GM18511 (cell line): ENCODE measurements at regions not wholly inside any gene's neighbourhood (a gene's known extent, or its start where the extent isn't known, plus 50 kb on each side); places are given as distances from the start of the nearest gene placed in this dataset.

Experiments used
- ATAC-seq: cut with Tn5 transposase; IDR thresholded peaks from one replicate; pipeline ENCODE4 v1.9.1; 2021; ENCODE audit warnings: mild to moderate bottlenecking, moderate library complexity; ENCODE audit not compliant: unreplicated experiment

DNA sequence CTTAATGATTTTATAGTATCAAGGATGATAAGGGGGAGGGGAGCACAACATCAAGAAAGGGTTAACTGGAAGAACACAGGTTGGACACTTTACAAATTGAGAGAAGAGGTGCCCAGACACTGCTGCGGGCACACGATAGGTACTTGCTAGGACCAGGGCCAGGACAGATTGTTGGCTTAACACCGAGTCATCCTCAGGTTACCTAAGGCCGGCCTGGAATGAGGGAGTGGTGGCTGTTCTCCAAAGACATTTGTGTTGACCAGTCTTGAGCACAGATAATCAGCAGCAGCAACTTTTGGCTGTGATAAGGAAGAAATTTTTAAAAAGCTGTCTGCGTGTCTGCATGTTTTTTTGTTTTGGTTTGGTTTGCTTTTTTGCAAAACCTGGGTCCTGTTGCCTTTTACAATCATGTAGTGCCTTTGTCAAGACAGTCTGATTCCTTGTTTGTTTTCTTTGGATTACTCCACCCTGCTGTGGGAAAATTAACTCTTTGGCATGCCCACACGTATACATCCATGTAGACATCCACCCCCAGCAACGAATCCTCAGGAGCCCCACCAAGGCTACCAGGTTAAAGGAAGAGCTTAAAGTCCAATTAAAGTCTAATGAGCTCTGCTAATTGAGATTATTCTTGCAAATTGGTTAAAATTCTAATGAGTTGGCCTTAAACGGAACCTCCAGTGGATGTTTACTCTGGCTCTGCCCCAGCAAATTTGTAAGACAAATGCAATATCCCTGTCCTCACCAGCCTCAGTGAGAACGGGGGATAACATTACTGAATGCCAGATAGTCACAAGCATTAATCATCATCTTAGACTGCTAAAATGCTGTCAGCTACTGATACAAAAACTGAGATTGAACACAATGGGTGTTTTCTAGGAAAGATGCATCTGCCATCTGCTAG is 382.3 kb downstream of the ACTL7B start:
- no peak for ATAC-seq

DNA sequence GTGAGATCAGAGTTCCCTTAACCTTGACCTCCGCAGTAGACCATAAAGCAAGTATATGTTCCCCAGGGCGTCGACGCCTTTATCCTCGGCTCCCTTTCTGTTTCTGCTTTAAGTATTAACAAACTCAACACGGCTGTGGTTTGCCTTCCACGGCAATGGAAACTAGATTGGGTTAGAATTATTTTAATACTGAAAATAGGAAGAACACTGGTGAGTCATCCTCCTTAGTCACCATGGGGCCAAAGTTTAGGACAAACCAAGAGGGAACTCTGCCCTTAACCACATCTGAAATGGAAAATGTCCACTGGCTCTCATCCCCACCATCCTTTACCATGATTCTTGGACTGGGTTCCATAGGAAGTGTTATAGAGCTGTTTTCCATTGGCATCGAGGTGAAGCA is 386.1 kb downstream of the ACTL7B start:
- no peak for ATAC-seq

DNA sequence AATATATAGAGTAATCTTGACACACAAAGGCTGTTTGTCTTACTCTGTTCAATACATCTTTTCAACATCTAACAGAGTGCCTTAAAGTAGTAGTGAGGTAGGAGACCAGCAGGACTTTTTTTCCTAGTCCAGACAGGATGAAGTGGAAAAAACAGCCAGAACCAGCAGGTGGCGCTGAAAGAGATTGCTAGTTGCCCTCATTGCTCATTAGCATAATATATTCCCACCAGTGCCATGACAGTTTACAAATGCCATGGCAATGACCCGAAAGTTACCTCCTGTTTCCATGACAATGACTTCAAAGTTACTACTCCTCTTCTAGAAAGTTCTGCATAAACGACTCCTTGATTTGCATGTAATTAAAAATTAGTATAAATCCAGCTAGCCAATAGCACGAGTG is 387.4 kb downstream of the ACTL7B start:
- ATAC-seq, result peak; percentile 82

DNA sequence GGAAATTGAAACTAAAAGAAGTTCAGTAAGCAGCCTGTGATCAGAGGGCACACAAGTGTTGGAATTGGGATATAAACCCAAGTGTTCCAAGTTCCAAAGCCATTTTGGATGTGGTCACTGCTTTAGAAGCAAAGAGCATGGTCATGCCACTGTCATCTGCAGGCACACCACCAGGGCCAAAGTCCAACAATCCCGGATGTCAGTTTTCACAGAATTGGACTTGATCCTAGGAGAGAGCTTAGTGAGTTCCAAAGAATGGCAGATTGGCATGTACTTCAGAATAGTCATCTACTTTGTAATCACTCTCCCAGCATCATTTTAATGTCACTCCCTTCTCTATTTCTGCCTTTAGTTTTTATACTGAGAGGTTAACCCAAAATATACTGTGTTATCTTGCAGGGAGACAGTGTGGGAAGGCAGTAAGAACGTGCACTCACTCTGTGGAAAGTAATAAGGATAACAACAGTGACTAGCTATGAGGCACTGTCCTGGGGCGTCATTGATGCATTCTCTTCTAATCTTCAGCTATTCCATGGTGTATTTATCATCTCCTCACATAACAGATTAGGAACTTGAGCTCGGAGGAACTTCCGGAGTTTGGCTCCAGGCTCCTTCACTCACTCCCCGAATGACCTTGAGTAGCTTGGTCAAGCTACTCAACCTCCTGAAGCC is 388.0 kb downstream of the ACTL7B start:
- no peak for ATAC-seq

DNA sequence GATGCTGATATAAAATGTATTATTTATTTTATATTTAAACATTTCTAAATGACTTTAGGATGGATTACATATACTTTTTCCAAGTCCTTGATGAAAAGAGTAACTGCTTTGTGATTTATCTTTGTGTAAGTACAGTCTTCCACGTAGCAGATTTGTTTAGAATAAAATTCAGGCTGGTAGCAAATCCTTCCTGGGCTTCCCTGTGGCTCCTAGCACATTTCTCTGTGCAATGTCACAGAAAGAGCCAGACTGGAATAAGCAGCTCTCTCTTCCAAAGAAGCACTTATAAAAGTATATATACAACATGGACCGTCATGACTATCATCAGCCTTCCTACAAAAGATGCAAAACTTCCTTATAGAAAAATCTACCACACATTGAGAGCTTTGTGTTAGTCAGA is 388.6 kb downstream of the ACTL7B start:
- ATAC-seq, result no peak

DNA sequence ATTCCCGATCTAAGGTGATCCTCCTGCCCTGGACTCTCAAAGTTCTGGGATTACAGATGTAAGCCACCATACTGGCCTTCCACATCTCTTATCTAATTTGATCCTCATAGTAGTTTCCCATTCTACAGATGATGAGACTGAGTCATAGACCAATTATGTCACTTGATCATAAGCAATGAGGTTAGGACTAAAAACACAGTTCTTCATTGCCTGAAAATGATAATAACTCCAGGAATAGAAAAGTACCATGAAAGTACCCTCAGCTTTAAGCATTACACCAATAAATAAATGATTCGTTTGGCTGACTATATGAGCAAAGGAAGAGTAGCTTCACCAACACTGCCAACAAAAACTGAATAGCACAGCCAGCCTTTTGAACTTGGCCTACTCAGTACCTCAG is 389.5 kb downstream of the ACTL7B start:
- no peak for ATAC-seq

DNA sequence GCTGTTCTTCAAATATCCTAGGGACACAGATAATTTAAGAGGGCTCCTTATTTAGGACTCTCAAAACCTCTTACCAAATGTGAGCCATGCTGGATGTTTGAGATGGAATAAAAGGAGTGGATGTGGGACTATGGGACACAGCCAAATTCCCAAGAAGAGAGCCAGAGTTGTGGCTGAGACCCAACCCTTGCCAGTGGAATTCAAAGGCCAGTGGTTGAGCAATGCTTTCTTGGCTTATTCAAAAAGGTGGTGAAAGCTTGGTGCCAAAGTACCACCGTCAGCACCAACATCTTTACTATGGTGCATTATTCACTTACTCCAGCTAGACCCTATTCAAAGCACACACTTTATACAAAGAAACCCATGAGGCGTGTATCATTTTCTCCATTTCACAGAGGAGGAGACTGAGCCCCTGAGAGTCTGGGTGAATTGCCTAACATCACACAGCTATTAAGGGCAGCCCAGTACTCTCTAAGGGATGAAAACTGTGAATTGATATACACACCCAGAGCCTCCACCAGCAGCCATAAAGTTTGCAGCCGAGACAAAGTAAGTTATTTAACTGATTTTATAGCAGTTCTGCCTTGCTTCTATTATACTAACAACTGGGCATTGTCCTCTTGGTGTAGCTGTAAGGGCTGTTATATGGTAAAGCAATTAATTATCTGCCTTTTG is 391.7 kb downstream of the ACTL7B start:
- no peak for ATAC-seq

DNA sequence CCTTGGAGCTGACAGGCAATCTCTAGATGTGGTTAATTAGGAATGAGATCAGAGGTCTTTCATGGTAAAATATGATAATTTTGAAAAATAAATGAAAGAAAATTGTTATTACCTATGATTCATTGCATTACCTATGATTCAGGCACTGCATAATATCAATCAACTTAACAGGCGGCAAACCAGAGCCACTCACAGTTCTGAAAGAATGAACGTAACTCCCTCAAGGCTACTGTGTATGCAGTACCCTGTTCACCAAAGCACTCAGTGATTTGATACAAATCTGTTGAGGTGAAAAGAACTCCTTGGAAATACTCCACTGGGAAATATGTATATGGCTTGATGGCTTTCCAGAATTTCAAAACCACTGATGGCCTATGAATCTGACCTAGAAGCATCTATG is 398.9 kb downstream of the ACTL7B start:
- no peak for ATAC-seq

DNA sequence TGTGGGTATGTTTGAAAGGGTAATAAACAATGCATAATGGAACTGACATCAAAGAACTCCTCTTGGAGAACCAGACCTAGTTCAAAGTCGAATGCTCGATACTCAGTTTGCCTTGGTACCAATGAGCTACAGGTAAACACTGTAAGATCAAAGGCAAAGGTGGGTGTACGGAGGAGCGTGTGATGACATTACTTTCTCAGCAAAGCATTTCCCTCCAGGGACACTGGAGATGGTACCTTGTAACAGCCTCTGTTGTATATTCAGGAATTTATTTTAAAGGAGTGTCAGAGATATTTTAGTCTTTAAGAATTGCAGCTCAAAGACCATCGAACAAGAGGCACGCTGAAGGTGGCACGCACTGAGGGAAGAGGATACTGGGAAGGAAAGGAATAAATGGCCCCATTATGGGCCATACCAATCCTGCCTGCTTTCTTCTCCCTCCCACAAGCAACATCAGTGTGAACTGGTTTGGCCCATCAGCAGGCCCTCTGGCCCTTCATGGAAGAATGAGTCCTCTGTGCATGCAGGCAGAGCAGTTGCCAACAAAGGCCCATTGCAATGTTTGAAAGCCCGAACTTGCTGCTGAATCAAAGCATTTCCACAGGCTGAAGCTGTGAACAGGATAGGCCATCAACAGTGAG is 410.2 kb downstream of the ACTL7B start:
- ATAC-seq, result no peak

DNA sequence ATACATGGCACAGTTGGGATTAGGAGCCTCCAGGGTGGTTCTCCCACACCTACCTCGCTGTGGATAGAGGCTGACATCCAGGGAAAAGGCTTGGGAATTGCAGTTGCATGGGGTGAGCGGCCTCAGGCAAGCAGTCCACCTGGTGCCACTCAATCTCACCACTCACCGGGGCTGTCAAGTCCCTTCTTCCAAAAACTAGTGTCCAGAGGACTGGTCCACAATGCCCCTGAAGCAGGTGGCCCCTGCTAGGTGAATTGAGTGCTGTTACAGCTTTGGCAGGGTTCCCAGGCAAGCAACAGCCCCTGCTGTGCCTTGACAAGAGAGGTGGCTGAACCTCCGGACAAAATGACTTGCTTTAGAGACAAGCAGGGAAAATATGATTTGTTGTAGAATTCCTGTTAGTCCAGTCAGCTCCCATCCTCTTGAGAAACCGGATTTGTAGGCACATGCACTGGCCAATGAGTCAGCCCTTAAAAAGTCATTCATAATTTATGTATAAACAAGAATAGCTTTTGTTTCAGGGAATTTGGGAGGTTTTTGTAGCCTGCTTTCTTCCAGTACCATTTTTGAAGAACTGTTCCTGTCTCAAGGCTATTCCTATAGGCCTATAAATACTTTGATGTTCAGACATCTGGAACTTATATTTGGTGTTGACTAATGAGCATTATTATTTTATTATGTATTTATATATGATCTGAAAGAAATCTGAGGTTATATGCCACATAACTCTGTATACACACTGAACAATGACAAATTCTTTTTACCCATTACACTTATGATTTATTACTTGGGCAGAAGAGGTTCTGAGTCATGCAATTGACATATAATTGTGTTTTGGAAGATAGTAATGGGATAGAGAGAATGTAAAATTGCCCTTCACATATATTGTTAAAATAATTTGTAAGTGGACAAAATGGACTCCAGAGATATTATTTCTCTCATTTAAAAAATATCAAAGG is 411.1 kb downstream of the ACTL7B start:
- no peak for ATAC-seq

DNA sequence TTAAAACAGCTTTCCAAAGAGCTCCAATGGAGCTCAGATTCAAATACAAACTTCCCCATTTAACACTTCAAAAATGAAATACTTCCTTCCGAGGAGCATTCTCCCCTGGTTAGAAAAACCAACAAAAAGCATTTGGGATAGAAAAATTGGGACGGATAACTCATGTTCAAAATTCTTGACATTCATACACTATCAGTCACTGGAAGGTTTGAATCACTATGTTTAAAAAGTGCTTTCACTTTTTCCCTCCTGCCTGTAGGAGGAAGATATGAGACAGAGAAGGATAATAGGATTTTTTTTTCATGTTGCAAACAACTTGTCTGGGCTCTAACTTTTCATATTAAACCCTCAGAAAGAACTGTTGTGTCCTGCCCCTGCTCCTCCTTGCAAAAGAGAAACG is 412.0 kb downstream of the ACTL7B start:
- no peak for ATAC-seq

DNA sequence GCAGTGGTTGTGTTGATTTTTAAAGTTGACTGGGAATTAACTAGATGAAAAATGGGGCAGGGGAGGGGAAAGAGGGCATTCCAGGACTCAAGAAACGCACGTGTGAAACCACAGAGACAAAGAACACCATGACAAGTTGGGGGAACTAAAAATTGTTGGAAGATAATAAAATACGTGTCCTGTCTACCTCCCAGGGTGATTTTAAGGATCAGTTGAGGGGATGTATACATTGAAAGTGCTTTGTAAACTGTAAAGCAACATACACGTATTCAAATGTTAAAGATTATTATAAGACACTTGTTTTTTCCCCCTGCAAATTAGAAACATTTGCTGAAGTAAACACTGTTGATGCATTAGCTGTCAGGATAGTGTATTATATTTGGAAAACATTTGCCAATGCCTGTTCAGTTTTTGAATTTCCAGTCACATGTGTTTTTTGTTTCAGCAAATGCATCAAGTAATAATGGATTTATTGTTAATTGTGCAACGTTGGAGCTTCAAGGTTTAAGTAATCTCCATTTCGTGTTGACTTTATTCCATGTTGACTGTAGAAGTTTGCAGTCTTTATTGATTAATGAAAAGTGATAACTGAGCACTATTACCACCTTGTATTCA is 412.7 kb downstream of the ACTL7B start:
- no peak for ATAC-seq

DNA sequence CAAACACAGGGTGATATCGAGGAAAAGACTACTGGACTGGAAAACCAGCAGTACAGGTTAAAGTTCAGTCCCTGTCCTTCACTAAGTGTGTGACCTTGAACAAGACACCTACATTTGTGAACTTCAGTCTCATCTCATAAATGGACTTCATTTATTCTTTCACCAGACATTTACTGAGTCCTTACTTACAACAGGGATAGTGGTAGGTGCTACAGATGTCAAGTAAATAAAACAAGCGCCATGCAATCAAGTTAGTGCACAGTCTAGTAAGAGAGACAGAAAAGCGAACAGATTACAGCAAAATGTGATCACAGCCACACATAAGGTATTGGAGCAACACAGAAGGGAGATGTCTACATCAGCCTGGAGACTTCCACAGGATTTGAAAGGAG is 413.2 kb downstream of the ACTL7B start:
- ATAC-seq, result no peak

DNA sequence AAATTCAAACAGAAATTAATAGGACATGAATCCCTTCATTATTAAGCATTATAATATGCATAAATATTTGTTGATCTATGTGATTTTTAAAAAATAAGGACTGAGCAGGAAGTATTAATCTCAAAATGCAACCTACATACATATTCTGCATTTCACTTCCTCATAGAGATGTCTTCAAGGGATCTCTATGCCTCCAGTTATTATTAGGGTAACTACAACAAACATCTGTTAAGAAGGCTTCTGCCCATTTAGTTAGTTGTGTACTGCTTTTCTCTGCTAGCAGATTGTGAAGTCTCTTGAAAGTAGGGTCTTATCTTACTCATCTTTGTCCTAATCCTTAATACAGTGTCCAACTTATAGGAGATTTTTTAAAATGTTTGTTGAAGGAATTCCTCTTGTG is 414.1 kb downstream of the ACTL7B start:
- ATAC-seq, result no peak

DNA sequence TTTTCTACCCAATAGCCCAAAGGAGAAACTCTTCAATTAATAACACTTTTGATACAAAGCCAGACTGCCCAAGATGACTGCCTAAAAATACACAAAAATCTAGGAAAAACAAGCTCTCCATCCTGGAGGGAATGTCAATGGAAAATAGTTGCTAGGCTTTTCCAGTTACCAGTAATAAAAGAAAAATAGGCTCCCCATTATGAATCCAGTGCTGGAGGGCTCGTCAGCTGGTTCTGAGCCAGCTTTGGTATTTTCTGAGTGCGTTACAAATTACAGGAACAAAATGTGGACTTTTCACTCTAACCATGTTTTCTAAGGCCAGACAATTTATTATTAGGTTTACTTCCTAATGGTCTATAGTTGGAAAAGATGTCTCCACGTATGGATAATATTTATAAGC is 414.5 kb downstream of the ACTL7B start:
- no peak for ATAC-seq

DNA sequence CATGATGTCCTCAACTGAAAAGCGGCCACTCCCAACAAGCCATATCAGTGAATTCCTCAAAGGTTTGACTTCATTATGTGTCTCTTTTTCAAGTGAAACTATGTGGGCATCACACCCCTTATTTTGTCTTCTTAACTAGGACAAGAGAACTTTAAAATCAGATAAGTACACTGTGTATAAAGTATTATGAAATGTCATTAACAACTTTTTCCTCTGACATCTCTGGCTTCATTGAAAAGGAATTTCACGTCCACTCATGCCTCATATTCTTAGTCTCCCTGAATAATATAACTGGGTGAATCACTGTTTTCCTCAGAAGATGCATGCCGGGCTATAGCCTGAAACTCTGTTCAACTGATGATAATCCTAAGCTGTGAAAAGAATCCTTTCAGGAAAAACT is 415.8 kb downstream of the ACTL7B start:
- no peak for ATAC-seq

DNA sequence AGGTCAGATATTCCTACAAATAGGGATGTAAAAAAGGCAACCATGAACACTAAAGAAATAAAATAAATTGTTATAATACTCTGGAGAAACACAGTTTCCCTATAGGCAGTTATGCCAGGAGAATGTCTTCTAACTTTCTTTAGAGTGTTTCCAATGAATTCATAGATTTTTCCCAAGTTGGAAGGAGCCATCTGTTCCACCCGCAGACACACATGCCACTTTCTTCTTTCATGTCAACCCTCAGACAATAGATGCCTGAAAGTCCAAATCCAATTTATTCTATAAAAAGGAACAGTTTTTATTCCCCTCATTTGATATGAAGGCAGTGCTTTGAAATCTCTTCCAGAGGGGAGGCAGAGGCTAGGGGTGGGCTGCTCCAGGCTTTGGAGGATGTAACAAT is 418.1 kb downstream of the ACTL7B start:
- no peak for ATAC-seq

DNA sequence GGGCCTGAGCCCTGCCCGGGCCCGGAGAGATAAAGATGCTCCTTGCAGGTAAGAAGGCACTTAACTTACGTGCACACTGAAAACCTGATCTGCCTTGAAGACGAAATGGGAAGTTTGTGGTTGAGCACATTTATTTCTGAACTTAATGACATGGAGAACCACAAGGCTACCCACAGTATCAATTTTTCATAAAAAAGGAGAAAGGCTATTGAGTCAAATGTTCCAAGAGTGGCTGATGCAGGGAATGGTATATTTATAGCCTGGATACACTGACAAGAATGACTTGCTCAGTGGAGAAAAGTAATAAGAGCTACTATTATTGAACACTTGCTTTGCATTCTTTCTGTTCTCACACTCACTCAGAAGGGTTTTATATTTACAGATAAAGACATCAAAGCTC is 419.3 kb downstream of the ACTL7B start:
- ATAC-seq, result no peak

DNA sequence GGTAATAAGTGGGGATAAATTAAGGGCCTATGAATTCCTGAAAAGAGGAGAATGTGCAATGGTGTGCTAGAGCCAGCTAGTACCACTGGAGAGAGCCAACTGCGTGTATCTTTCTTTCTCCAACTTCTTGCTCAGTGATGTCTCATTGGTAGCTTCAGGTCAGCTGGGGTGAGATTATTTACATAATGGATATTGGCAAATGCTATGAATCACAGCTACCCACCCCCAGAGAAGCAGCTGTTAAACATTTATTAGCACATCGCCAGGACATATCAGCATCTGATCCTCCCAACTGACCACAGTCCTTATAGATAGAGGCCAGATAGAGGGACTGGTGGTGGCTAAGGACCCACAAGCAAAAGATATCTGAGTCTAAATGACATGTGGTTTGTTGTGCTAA is 421.3 kb downstream of the ACTL7B start:
- ATAC-seq, result no peak

DNA sequence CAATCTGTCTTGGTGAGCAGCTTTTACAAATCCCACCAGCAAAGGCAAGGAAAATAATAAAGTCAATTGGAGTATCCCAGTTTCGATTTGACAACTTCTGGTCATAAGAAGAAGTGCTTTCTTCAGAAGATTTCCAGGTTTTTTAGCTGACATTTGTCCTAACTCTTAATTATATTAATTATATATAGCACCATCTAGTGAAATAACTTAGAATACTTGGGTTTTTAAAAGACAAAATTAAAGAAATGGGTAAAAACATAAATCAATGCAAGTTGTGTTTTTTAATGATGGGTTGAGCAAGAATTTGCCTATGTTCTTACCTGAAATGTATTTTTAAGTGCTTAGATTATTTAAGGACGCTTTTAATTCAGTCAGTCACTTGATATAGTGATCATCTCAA is 421.8 kb downstream of the ACTL7B start:
- no peak for ATAC-seq
